Activated naive CD4-positive, alpha-beta T cell treated with anti-CD3 and anti-CD28 coated beads, Interleukin-2, amount 10 ng/mL, durations not matched to agents 7 days and 5 days (primary cell): ENCODE measurements at regions not wholly inside any gene's neighbourhood (a gene's known extent, or its start where the extent isn't known, plus 50 kb on each side); places are given as distances from the start of the nearest gene placed in this dataset.

Experiments
- CTCF ChIA-PET: fragments of 350-600 bp; sonication (Branson Sonifier 250); formaldehyde crosslinking; loops from one replicate; lab custom pipeline; 2021; ENCODE audit warnings: antibody characterized with exemption; lab: Charles Lee
- DNase-seq: peaks from one replicate; pipeline ENCODE4 v3.0.0-alpha.2; 2020
- H3K27ac Mint-ChIP-seq: one replicate; pipeline ENCODE4 v1.8.0; 2021; ENCODE audit warnings: mild to moderate bottlenecking, moderate library complexity, mixed read lengths
- H3K27me3 Mint-ChIP-seq: one replicate; pipeline ENCODE4 v1.8.0; 2021; ENCODE audit warnings: mild to moderate bottlenecking, mixed read lengths
- H3K36me3 Mint-ChIP-seq: one replicate; pipeline ENCODE4 v1.8.0; 2021; ENCODE audit warnings: mixed read lengths
- H3K4me1 Mint-ChIP-seq: one replicate; pipeline ENCODE4 v1.8.0; 2021; ENCODE audit warnings: mixed read lengths
- H3K4me3 Mint-ChIP-seq: one replicate; pipeline ENCODE4 v1.8.0; 2021; ENCODE audit warnings: mild to moderate bottlenecking, moderate library complexity, mixed read lengths
- H3K9me3 Mint-ChIP-seq: one replicate; pipeline ENCODE4 v1.8.0; 2021; ENCODE audit warnings: mixed read lengths

DNA sequence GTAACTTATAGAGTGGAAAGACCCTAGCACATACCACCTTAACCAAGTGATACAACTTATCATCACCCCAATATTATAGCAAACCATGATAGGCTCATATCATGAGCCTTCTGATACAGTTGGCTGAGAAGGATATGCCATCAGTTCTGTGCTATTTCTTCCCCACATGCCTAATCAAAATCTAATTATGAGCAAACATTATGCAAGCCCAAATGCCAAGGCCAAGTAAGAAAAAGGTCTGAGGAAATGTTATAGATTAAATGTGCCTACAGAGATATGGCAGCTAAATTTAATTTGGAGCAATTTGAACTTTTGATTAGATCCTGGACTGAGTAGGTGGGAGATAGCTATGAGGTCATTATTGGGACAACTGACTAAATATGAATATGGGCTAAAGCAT is 225.9 kb upstream of the PMFBP1 start:
- DNase-seq: no peak
- H3K27ac Mint-ChIP-seq: no peak overlapping the region
- no peaks in the 10 kb centered on the region for H3K27me3 Mint-ChIP-seq
- CTCF ChIA-PET: no interaction called here
- peaks cover 2% of the 10 kb centered on the region for H3K9me3 Mint-ChIP-seq
- H3K36me3 Mint-ChIP-seq: no peaks in the 10 kb centered on the region
- H3K4me3 Mint-ChIP-seq: no peak overlapping the region
- H3K4me1 Mint-ChIP-seq: no peaks in the 10 kb centered on the region

DNA sequence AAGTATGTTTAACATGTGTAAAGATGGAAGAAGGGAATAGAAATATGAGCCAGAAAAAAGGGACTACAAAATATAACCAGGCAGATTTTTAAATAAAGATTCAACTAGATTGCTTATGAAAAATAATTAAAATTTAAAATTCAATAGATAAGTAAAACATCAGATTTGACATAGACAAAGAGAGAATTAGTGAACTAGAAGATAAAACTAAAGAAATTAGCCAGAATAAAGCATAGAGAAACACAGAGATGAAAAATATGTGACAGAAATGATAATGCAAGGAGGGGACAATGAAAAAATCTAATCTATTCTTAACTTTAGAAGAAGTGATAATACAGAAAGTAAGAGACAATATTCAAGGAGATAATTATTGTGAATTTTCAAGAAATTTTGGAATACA is 222.6 kb upstream of the PMFBP1 start:
- Mint-ChIP-seq H3K4me3 (no peak overlapping the region), H3K27me3 (no peaks in the 10 kb centered on the region), H3K36me3 (no peaks in the 10 kb centered on the region), H3K27ac (no peak overlapping the region), H3K4me1 (no peaks in the 10 kb centered on the region), H3K9me3 (peaks cover 2% of the 10 kb centered on the region)
- CTCF ChIA-PET: no interaction called here
- DNase-seq: no peak

DNA sequence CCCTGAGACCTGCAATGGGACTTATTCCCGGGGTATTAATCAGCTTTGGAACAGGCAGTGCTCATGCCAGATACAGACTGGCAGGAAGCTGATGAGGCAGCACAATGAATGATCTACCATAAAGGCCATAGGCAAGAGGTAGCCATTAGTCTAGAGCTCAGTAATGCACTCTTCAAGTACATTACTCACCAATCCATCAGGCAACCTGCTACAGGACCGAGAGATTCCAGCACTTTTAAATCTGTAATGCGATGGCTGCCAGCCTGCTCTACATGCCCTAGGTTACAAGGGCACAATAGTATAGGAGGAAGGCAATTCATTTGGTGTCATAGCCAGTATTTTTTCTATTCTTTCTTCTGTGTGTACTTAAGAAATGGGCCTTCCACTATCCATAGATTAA is 217.8 kb upstream of the PMFBP1 start:
- CTCF ChIA-PET: no interaction called here
- no peak overlapping the region for H3K27ac Mint-ChIP-seq
- H3K4me3 Mint-ChIP-seq: no peak overlapping the region
- no peak for DNase-seq
- no peaks in the 10 kb centered on the region for H3K36me3 Mint-ChIP-seq
- no peaks in the 10 kb centered on the region for H3K27me3 Mint-ChIP-seq
- peaks cover 5% of the 10 kb centered on the region for H3K9me3 Mint-ChIP-seq
- H3K4me1 Mint-ChIP-seq: no peaks in the 10 kb centered on the region

- DNase-seq: no peak
- Mint-ChIP-seq H3K4me1 (no peaks in the 10 kb centered on the region), H3K9me3 (peaks cover 3% of the 10 kb centered on the region), H3K27me3 (no peaks in the 10 kb centered on the region), H3K36me3 (no peaks in the 10 kb centered on the region), H3K4me3 (no peak overlapping the region), H3K27ac (no peak overlapping the region)
- CTCF ChIA-PET: interaction anchor here (1.5 kb wide), 1 partner anchor 12 kb away, joined by 4 read pairs; no protein-coding TSS in a partner anchor
These were observed 216.1 kb upstream of the PMFBP1 start for GRCh38 chr16:72388007-72388406.

GRCh38 chr16:72384651-72385050 is 212.7 kb upstream of the PMFBP1 start:
- no peaks in the 10 kb centered on the region for H3K27me3 Mint-ChIP-seq
- H3K27ac Mint-ChIP-seq: no peak overlapping the region
- H3K9me3 Mint-ChIP-seq: peaks cover 3% of the 10 kb centered on the region
- CTCF ChIA-PET: no interaction called here
- DNase-seq: no peak
- no peaks in the 10 kb centered on the region for H3K4me1 Mint-ChIP-seq
- H3K4me3 Mint-ChIP-seq: no peak overlapping the region
- no peaks in the 10 kb centered on the region for H3K36me3 Mint-ChIP-seq

DNA sequence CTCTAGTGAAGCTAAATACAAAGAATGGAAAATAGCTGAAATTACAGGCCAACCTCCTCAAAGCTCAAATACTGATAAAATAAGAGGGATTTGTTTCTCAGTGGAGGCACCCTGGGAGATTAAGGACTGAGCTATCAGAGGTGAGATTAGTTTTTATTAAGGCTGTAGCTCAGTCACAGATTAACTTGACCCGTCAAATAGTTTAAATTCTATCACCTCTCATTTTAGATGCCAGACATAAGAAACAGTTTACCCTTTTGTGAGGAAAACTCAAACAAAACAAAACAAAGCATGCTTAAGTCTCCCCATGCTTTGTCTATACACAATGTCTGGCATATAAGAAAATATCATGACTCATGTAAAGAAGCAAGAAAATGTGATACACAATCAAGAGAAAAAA is 208.3 kb upstream of the PMFBP1 start:
- DNase-seq: no peak
- CTCF ChIA-PET: no interaction called here
- H3K36me3 Mint-ChIP-seq: no peaks in the 10 kb centered on the region
- no peaks in the 10 kb centered on the region for H3K27me3 Mint-ChIP-seq
- H3K27ac Mint-ChIP-seq: no peak overlapping the region
- H3K9me3 Mint-ChIP-seq: no peaks in the 10 kb centered on the region
- H3K4me1 Mint-ChIP-seq: no peaks in the 10 kb centered on the region
- H3K4me3 Mint-ChIP-seq: no peak overlapping the region

GRCh38 chr16:72373201-72373600 is 201.2 kb upstream of the PMFBP1 start:
- Mint-ChIP-seq H3K27me3 (no peaks in the 10 kb centered on the region), H3K4me1 (no peaks in the 10 kb centered on the region), H3K36me3 (no peaks in the 10 kb centered on the region), H3K4me3 (no peak overlapping the region), H3K27ac (no peak overlapping the region), H3K9me3 (no peaks in the 10 kb centered on the region)
- DNase-seq: no peak
- CTCF ChIA-PET: no interaction called here

DNA sequence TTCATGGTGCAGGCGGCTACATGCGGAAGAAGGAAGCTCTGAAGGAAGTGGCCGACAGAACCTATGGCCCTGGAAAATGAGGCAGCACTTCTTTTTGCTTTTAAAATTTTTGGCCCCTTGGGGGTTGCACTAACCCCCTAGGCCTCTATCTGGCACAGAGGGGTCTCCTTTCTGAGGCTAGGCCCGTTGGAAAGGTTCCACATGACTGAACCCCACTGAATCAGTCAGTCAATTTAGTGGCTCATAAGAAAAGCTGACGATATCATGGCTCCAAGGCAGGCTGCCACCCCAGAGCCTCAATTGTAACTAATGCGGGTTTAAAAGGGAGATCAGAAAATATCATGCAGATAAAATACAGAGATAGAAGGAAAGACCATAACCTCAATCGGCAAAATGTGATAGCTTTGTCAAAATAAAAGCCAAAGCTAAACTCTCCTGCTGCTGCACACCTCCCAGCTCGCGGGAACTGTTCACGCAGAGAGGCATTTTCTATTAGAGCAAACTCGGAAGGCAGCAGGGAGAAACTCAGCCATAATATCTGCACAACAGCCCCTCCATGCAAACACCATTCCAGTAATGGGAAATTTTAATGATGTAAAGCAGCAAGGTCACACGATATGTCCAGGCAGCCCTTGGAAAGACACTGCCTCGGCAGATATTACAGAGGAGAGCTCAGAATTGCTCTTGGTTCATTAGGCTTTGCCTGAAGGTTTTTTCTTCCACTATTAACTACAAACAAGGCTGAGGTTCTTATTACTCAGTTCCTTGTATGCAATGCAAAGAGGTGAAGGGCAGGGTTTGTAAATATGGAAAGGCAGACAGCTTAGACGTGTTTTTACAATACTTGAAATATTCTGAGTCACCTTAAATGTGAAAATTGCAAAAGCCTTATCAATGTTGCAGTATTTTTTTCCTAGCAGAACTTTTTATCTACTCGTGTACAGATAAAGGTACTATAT is 200.4 kb upstream of the PMFBP1 start:
- H3K4me3 Mint-ChIP-seq: no peak overlapping the region
- no peak overlapping the region for H3K27ac Mint-ChIP-seq
- no peaks in the 10 kb centered on the region for H3K27me3 Mint-ChIP-seq
- DNase-seq: no peak
- H3K9me3 Mint-ChIP-seq: peaks cover 3% of the 10 kb centered on the region
- CTCF ChIA-PET: no interaction called here
- H3K4me1 Mint-ChIP-seq: no peaks in the 10 kb centered on the region
- no peaks in the 10 kb centered on the region for H3K36me3 Mint-ChIP-seq

DNA sequence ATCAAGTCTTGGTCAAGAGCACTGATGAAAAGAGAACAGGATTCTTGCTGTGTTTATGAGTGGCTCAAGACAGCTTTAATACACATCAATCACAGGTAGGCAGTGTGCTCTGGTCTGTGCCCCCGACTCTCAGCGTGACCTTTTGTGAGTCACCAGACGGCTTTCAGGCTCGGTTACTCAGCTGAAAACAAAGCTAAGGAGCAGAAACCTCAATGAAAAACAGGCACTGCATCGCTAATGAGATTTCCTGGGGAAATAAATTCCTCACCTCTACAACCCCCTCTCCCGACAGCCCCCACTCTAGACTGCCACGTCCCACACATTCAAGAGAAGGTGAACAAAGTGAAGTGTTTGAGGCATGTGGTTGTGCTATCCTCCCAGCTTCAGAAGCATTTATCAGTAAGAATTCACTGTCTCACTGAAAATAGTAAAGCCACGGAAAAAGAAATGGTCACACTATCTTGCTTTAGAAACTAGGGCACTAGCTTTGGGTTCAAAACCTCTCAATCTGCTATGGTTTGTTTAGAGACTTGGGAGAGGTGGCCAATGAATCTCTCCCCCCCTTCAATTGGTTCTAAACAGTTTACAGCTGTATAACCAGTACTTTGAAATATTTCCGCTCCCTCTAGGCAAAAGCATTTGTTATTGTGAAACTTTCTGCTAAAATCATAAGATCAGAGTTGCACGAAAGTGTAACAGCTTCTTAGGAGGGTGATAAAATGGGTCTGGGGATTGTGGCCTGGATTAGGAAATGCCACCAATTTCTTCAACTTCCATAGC is 199.5 kb upstream of the PMFBP1 start:
- Mint-ChIP-seq H3K9me3 (peaks cover 3% of the 10 kb centered on the region), H3K36me3 (no peaks in the 10 kb centered on the region), H3K27ac (no peak overlapping the region), H3K4me3 (no peak overlapping the region), H3K27me3 (no peaks in the 10 kb centered on the region), H3K4me1 (no peaks in the 10 kb centered on the region)
- DNase-seq: no peak
- CTCF ChIA-PET: no interaction called here

GRCh38 chr16:72369274-72369673 is 197.3 kb upstream of the PMFBP1 start:
- CTCF ChIA-PET: no interaction called here
- Mint-ChIP-seq H3K27ac (no peak overlapping the region), H3K4me3 (no peak overlapping the region), H3K36me3 (no peaks in the 10 kb centered on the region), H3K27me3 (no peaks in the 10 kb centered on the region), H3K4me1 (no peaks in the 10 kb centered on the region), H3K9me3 (peaks cover 3% of the 10 kb centered on the region)
- DNase-seq: no peak

GRCh38 chr16:72367851-72368250 is 195.9 kb upstream of the PMFBP1 start:
- no peaks in the 10 kb centered on the region for H3K4me1 Mint-ChIP-seq

DNA sequence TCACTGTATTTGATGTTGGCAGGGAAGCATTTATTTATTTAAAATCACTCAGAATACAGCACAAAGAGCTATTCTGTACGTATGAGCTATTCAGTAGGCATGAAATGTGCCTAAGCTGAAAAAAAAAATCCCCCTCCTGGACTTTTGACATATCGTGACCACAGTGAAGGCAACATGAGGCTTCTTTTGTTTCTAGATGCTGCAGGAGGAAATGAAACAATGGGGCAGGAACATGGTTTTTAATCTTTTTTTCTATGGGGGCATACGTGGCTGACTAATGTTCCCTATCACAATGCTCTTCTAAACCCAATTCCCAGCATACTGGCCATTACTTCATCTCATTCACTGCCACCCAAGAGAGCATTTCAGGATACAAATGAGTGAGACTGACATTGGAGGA is 191.0 kb upstream of the PMFBP1 start:
- Mint-ChIP-seq H3K27me3 (no peaks in the 10 kb centered on the region), H3K4me1 (no peaks in the 10 kb centered on the region), H3K27ac (no peak overlapping the region), H3K36me3 (no peaks in the 10 kb centered on the region), H3K4me3 (no peak overlapping the region), H3K9me3 (peaks cover 3% of the 10 kb centered on the region)
- CTCF ChIA-PET: no interaction called here
- no peak for DNase-seq

More at GRCh38 chr16:72367851-72368250, 195.9 kb upstream of the PMFBP1 start:
- DNase-seq: no peak
- no peaks in the 10 kb centered on the region for H3K27me3 Mint-ChIP-seq
- H3K27ac Mint-ChIP-seq: no peak overlapping the region
- CTCF ChIA-PET: no interaction called here
- no peaks in the 10 kb centered on the region for H3K36me3 Mint-ChIP-seq
- peaks cover 3% of the 10 kb centered on the region for H3K9me3 Mint-ChIP-seq
- H3K4me3 Mint-ChIP-seq: no peak overlapping the region

DNA sequence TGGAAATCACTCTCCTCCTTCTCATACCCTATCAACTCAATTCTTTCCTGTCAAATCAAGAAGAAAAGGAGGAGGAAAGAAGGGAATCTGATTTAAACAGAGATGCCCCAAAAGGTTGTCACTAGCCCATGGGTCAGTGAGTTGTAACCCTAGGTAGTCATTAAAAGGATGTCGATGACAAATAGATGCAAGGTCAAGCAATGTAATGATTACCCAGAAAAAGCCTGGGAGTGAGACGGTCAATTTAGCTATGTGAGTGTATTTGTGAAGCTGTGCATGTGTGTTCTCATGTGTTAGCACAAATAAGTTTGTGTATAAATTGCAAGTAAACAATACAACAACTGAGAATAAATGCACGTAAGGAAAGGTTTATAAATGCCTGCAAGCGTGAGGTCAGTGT is 190.5 kb upstream of the PMFBP1 start:
- H3K27me3 Mint-ChIP-seq: no peaks in the 10 kb centered on the region
- no peaks in the 10 kb centered on the region for H3K4me1 Mint-ChIP-seq
- H3K9me3 Mint-ChIP-seq: peaks cover under 1% of the 10 kb centered on the region
- no peak overlapping the region for H3K27ac Mint-ChIP-seq
- DNase-seq: no peak
- CTCF ChIA-PET: no interaction called here
- no peak overlapping the region for H3K4me3 Mint-ChIP-seq
- H3K36me3 Mint-ChIP-seq: no peaks in the 10 kb centered on the region

- no peaks in the 10 kb centered on the region for H3K4me1 Mint-ChIP-seq
- no peaks in the 10 kb centered on the region for H3K9me3 Mint-ChIP-seq
- no peak for DNase-seq
- no peak overlapping the region for H3K27ac Mint-ChIP-seq
- H3K27me3 Mint-ChIP-seq: no peaks in the 10 kb centered on the region
- no peaks in the 10 kb centered on the region for H3K36me3 Mint-ChIP-seq
- no peak overlapping the region for H3K4me3 Mint-ChIP-seq
- CTCF ChIA-PET: interaction anchor here (1.1 kb wide), 1 partner anchor 42 kb away, joined by 3 read pairs; no protein-coding TSS in a partner anchor
These were observed 186.0 kb upstream of the PMFBP1 start for GRCh38 chr16:72357910-72358309.
